Breast epithelium (tissue), 3 donors: ENCODE measurements at regions not wholly inside any gene's neighbourhood (a gene's known extent, or its start where the extent isn't known, plus 50 kb on each side); places are given as distances from the start of the nearest gene placed in this dataset.

Experiments used
- CTCF ChIP-seq, 3 donors: fragments of 450-650 bp; IDR thresholded peaks; one replicate each; pipeline ENCODE4 v1.5.1; 2016 to 2017; ENCODE audit warnings: antibody characterized with exemption in 3 of 3, mild to moderate bottlenecking in 3 of 3, moderate library complexity in 3 of 3
- POLR2A ChIP-seq: fragments of 450-650 bp; IDR thresholded peaks from one replicate; pipeline ENCODE4 v1.6.1; 2016; ENCODE audit warnings: antibody characterized with exemption, mild to moderate bottlenecking, moderate library complexity
- POLR2AphosphoS5 ChIP-seq, 3 donors: sonication (generic); formaldehyde crosslinking; IDR thresholded peaks; one replicate each; pipeline ENCODE4 v1.6.1; 2017; ENCODE audit warnings: antibody characterized with exemption in 3 of 3

- TF ChIP-seq CTCF (IDR thresholded peaks at IDR 0.05) (no peak), POLR2A (no peak), POLR2AphosphoS5 (IDR thresholded peaks at IDR 0.05) (no peak)
Measured at GRCh38 chr15:39312984-39313383, 267.9 kb upstream of the THBS1 start.
